Neural progenitor cell (in vitro differentiated cells): ENCODE measurements at regions not wholly inside any gene's neighbourhood (a gene's known extent, or its start where the extent isn't known, plus 50 kb on each side); places are given as distances from the start of the nearest gene placed in this dataset.

Experiments used
- DNase-seq: peaks from one replicate; pipeline ENCODE4 v3.0.0-alpha.2; 2016; ENCODE audit warnings: low spot score
- H2AFZ ChIP-seq: fragments of 200-600 bp; sonication (generic); replicated peaks from 2 replicates; pipeline ENCODE4 v1.6.1; 2016; ENCODE audit warnings: antibody characterized with exemption
- H3F3A ChIP-seq: fragments of 200-600 bp; sonication (generic); 2 replicates; pipeline ENCODE4 v1.6.1; 2016; ENCODE audit warnings: antibody characterized with exemption, low read depth
- H3K27ac ChIP-seq: fragments of 200-600 bp; sonication (generic); 2 replicates; pipeline ENCODE4 v1.5.1; 2016; ENCODE audit warnings: mild to moderate bottlenecking
- H3K27me3 ChIP-seq: fragments of 200-600 bp; sonication (generic); 2 replicates; pipeline ENCODE4 v1.6.1; 2016; ENCODE audit warnings: mild to moderate bottlenecking, moderate library complexity
- H3K36me3 ChIP-seq: fragments of 200-600 bp; sonication (generic); 2 replicates; pipeline ENCODE4 v1.5.1; 2016
- H3K4me1 ChIP-seq: fragments of 200-600 bp; sonication (generic); 2 replicates; pipeline ENCODE4 v1.6.1; 2016; ENCODE audit warnings: mixed run types
- H3K4me2 ChIP-seq: fragments of 200-600 bp; sonication (generic); 2 replicates; pipeline ENCODE4 v1.6.1; 2016
- H3K4me3 ChIP-seq: fragments of 200-600 bp; sonication (generic); 2 replicates; pipeline ENCODE4 v1.5.1; 2016
- H3K79me2 ChIP-seq: fragments of 200-600 bp; sonication (generic); 2 replicates; pipeline ENCODE4 v1.6.1; 2016; ENCODE audit warnings: low read depth
- H3K9ac ChIP-seq: fragments of 200-600 bp; sonication (generic); 2 replicates; pipeline ENCODE4 v1.6.1; 2016
- H3K9me3 ChIP-seq: fragments of 200-600 bp; sonication (generic); 2 replicates; pipeline ENCODE4 v1.5.1; 2016; ENCODE audit warnings: low read depth
- H4K20me1 ChIP-seq: fragments of 200-600 bp; sonication (generic); 2 replicates; pipeline ENCODE4 v1.6.1; 2016; ENCODE audit warnings: low read depth
- H3K27ac Mint-ChIP-seq: 3 replicates; pipeline ENCODE4 v1.8.0; 2021; ENCODE audit warnings: mixed read lengths
- H3K27me3 Mint-ChIP-seq: 2 replicates; pipeline ENCODE4 v1.8.0; 2022; ENCODE audit warnings: low read depth, mild to moderate bottlenecking, inconsistent platforms, moderate library complexity, mixed read lengths; ENCODE audit not compliant: insufficient read depth
- H3K36me3 Mint-ChIP-seq: 3 replicates; pipeline ENCODE4 v1.8.0; 2021; ENCODE audit warnings: mixed read lengths
- H3K4me1 Mint-ChIP-seq: 3 replicates; pipeline ENCODE4 v1.8.0; 2021; ENCODE audit warnings: mixed read lengths
- H3K4me3 Mint-ChIP-seq: 3 replicates; pipeline ENCODE4 v1.8.0; 2021; ENCODE audit warnings: mild to moderate bottlenecking, moderate library complexity, mixed read lengths
- H3K9me3 Mint-ChIP-seq: 3 replicates; pipeline ENCODE4 v1.8.0; 2020; ENCODE audit warnings: mixed read lengths
- EZH2 ChIP-seq: fragments of 200-600 bp; sonication (generic); IDR thresholded peaks from 2 replicates; pipeline ENCODE4 v1.6.1; 2017; ENCODE audit warnings: antibody characterized with exemption, mild to moderate bottlenecking, moderate library complexity
- EZH2phosphoT487 ChIP-seq: fragments of 200-600 bp; sonication (generic); IDR thresholded peaks from 2 replicates; pipeline ENCODE4 v1.6.1; 2017; ENCODE audit warnings: antibody characterized with exemption
- TF ChIP-seq, protein P1 (sequence below): fragments of 200-600 bp; sonication (generic); IDR thresholded peaks from 2 replicates; pipeline ENCODE4 v1.5.1; 2017; ENCODE audit warnings: antibody characterized with exemption, mild to moderate bottlenecking

DNA sequence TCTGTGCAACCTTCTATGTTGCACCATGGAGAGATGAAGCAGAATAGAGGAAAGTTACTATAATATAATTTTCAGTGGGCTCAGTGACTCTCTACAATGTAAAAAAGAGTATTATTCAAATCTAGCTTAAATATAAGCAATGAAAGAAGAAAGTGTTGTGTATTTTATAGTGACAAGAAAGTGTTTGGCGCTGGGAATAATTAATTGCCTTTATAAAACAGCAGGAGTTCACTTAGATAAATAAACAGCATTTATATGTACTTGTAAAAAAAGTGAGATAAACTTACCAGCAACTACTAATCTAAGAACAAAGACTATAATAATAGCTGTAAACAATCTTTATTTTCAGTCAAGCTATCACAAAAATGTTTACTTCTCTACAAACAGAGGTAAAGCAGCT is 488.9 kb upstream of the PCDH10 start:
- Mint-ChIP-seq H3K9me3 (peaks cover 9% of the 10 kb centered on the region), H3K27ac (no peak overlapping the region), H3K4me3 (no peak overlapping the region), H3K4me1 (no peaks in the 10 kb centered on the region), H3K27me3 (no peaks in the 10 kb centered on the region), H3K36me3 (peaks cover 1% of the 10 kb centered on the region)
- Histone ChIP-seq H3K4me2 (no peak overlapping the region), H4K20me1 (no peaks in the 10 kb centered on the region), H3K27ac (no peak overlapping the region), H3F3A (no peaks in the 10 kb centered on the region), H3K36me3 (no peaks in the 10 kb centered on the region), H2AFZ (no peak overlapping the region), H3K4me1 (no peaks in the 10 kb centered on the region), H3K27me3 (no peaks in the 10 kb centered on the region), H3K9me3 (no peaks in the 10 kb centered on the region), H3K79me2 (no peaks in the 10 kb centered on the region), H3K4me3 (no peak overlapping the region), H3K9ac (no peak overlapping the region)
- TF ChIP-seq, protein P1, sequence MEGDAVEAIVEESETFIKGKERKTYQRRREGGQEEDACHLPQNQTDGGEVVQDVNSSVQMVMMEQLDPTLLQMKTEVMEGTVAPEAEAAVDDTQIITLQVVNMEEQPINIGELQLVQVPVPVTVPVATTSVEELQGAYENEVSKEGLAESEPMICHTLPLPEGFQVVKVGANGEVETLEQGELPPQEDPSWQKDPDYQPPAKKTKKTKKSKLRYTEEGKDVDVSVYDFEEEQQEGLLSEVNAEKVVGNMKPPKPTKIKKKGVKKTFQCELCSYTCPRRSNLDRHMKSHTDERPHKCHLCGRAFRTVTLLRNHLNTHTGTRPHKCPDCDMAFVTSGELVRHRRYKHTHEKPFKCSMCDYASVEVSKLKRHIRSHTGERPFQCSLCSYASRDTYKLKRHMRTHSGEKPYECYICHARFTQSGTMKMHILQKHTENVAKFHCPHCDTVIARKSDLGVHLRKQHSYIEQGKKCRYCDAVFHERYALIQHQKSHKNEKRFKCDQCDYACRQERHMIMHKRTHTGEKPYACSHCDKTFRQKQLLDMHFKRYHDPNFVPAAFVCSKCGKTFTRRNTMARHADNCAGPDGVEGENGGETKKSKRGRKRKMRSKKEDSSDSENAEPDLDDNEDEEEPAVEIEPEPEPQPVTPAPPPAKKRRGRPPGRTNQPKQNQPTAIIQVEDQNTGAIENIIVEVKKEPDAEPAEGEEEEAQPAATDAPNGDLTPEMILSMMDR, result no peak
- TF ChIP-seq EZH2, result no peak
- TF ChIP-seq EZH2phosphoT487, result no peak
- DNase-seq, result no peak

DNA sequence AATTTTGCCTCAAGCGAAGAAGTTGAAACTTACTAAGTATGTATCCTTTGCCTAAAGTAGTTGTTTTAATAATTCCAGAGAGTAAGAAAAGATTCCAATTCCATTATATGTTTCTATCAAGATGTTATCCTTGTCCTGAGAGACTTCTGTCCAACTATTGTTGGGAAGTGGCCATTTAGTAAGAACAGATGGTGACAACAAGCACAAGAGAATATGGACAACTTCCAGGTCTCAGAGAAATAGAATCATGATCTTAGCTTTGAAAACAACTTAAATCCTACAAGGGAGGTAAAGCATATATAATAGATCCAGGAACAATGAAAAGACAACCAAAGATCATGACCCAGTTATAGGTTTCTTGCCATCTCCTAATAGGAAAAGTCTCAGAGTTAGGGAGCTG is 486.6 kb upstream of the PCDH10 start:
- Histone ChIP-seq H2AFZ (no peak overlapping the region), H3K27me3 (no peaks in the 10 kb centered on the region), H3K79me2 (no peaks in the 10 kb centered on the region), H3K4me3 (no peak overlapping the region), H3F3A (no peaks in the 10 kb centered on the region), H4K20me1 (no peaks in the 10 kb centered on the region), H3K36me3 (no peaks in the 10 kb centered on the region), H3K4me2 (no peak overlapping the region), H3K9ac (no peak overlapping the region), H3K4me1 (no peaks in the 10 kb centered on the region), H3K27ac (no peak overlapping the region), H3K9me3 (no peaks in the 10 kb centered on the region)
- DNase-seq, result no peak
- H3K27me3 Mint-ChIP-seq, result no peaks in the 10 kb centered on the region
- TF ChIP-seq EZH2phosphoT487 (no peak), EZH2 (no peak)
- TF ChIP-seq, protein P1, result no peak
- H3K4me3 Mint-ChIP-seq, result no peak overlapping the region
- peaks cover 9% of the 10 kb centered on the region for H3K9me3 Mint-ChIP-seq
- H3K4me1 Mint-ChIP-seq, result no peaks in the 10 kb centered on the region
- peaks cover 1% of the 10 kb centered on the region for H3K36me3 Mint-ChIP-seq
- no peak overlapping the region for H3K27ac Mint-ChIP-seq

- DNase-seq, result no peak
- Mint-ChIP-seq H3K36me3 (no peaks in the 10 kb centered on the region), H3K4me3 (no peak overlapping the region), H3K4me1 (no peaks in the 10 kb centered on the region), H3K27me3 (no peaks in the 10 kb centered on the region), H3K9me3 (peaks cover 5% of the 10 kb centered on the region), H3K27ac (no peak overlapping the region)
- no peak overlapping the region for H3K9ac ChIP-seq
- no peak overlapping the region for H2AFZ ChIP-seq
- H3K79me2 ChIP-seq, result no peaks in the 10 kb centered on the region
- H3K27ac ChIP-seq, result no peak overlapping the region
- no peaks in the 10 kb centered on the region for H3K4me1 ChIP-seq
- H3K9me3 ChIP-seq, result no peaks in the 10 kb centered on the region
- H3K4me2 ChIP-seq, result no peak overlapping the region
- H4K20me1 ChIP-seq, result no peaks in the 10 kb centered on the region
- H3K4me3 ChIP-seq, result no peak overlapping the region
- H3K36me3 ChIP-seq, result no peaks in the 10 kb centered on the region
- no peaks in the 10 kb centered on the region for H3F3A ChIP-seq
- TF ChIP-seq EZH2 (no peak), EZH2phosphoT487 (no peak)
- TF ChIP-seq, protein P1, result no peak
- no peaks in the 10 kb centered on the region for H3K27me3 ChIP-seq
Observed at GRCh38 chr4:132669786-132670185, 479.3 kb upstream of the PCDH10 start.

DNA sequence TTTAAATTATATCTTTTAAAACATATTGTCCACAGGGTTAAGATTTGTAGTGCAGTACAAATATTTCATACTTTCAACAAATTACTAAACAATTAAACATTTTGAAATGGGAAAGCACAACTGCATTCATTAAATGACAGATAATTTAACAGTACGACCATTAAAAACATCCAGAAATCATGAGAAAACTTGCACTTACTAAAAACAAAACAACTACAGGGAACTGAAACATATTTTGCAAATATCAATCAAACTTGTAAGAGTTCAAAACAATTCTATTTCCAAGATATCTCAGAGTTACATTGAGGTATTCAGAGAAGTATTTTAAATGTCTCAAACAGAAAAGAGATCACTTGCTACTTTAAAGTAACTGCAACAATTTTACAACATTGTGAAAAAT is 478.5 kb upstream of the PCDH10 start:
- no peaks in the 10 kb centered on the region for H3K79me2 ChIP-seq
- Mint-ChIP-seq H3K9me3 (peaks cover 5% of the 10 kb centered on the region), H3K27ac (no peak overlapping the region), H3K4me1 (no peaks in the 10 kb centered on the region), H3K27me3 (no peaks in the 10 kb centered on the region), H3K36me3 (no peaks in the 10 kb centered on the region), H3K4me3 (no peak overlapping the region)
- H2AFZ ChIP-seq, result no peak overlapping the region
- no peak overlapping the region for H3K4me3 ChIP-seq
- no peak overlapping the region for H3K4me2 ChIP-seq
- no peak for TF ChIP-seq EZH2phosphoT487
- no peak for TF ChIP-seq EZH2
- TF ChIP-seq, protein P1, result no peak
- no peak overlapping the region for H3K9ac ChIP-seq
- no peak for DNase-seq
- H4K20me1 ChIP-seq, result no peaks in the 10 kb centered on the region
- H3K9me3 ChIP-seq, result no peaks in the 10 kb centered on the region
- no peaks in the 10 kb centered on the region for H3K36me3 ChIP-seq
- no peak overlapping the region for H3K27ac ChIP-seq
- no peaks in the 10 kb centered on the region for H3K27me3 ChIP-seq
- no peaks in the 10 kb centered on the region for H3K4me1 ChIP-seq
- H3F3A ChIP-seq, result no peaks in the 10 kb centered on the region
